GM21526 (cell line): ENCODE measurements at regions not wholly inside any gene's neighbourhood (a gene's known extent, or its start where the extent isn't known, plus 50 kb on each side); places are given as distances from the start of the nearest gene placed in this dataset.
"Not testable (repeated sequence)": the region's sequence is repeated elsewhere in the genome, so short reads cannot be mapped to it uniquely, and the experiment has no call there.

ENCODE experiments used
- ATAC-seq: cut with Tn5 transposase; IDR thresholded peaks from one replicate; pipeline ENCODE4 v1.9.1; 2021; ENCODE audit warnings: moderate library complexity; ENCODE audit not compliant: unreplicated experiment, low FRiP score

DNA sequence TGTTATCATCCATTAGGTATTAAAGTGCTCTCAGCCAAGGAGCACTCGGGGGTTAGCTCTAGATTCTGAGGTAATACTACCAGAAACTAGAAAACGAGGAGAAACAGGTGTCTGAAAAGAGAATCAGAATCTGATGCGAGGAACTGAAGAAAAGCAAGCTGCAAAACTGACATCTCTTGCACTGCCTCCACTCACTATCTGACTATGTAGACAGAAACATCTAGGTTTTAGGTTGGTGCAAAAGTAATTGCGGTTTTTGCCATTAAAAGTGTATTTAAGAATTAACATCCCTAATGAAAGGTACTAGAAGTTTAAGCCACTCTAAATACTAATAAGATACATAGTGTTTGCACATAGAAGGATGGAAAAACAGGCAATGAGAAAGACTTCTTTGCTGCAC, 334.4 kb downstream of the GOLGA6L6 start:
- not testable (repeated sequence) for ATAC-seq

DNA sequence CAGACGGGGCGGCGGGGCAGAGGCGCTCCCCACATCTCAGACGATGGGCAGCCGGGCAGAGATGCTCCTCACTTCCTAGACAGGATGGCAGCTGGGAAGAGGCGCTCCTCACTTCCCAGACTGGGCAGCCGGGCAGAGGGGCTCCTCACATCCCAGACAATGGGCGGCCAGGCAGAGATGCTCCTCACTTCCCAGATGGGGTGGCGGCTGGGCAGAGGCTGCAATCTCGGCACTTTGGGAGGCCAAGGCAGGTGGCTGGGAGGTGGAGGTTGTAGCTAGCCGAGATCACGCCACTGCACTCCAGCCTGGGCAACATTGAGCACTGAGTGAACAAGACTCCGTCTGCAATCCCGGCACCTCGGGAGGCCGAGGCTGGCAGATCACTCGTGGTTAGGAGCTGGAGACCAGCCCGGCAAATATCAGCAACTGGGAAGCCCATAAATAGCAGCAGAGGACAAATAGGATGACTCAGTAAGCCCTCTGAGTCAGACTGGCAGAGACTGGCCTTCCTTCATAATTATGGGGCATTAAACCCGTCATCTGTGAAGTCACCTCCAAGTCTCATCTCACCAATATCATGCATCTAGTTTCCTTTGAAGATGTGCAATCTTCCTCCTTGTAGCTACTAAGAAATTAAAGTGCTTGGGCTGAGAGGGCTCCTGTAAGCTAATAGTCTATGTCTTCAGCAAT, 337.3 kb downstream of the GOLGA6L6 start:
- not testable (repeated sequence) for ATAC-seq

DNA sequence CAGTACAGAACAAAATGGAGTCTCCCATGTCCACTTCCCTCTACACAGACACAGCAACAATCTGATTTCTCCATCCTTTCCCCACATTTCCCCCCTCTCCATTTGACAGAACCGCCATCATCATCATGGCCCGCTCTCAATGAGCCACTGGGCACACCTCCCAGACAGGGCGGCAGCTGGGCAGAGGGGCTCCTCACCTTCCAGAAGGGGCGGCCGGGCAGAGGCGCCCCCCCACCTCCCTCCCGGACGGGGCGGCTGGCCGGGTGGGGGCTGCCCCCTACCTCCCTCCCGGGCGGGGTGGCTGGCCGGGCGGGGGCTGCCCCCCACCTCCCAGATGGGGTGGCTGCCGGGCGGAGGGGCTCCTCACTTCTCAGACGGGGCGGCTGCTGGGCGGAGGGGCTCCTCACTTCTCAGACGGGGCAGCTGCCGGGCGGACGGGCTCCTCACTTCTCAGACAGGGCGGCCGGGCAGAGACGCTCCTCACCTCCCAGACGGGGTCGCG, 337.9 kb downstream of the GOLGA6L6 start:
- not testable (repeated sequence) for ATAC-seq

DNA sequence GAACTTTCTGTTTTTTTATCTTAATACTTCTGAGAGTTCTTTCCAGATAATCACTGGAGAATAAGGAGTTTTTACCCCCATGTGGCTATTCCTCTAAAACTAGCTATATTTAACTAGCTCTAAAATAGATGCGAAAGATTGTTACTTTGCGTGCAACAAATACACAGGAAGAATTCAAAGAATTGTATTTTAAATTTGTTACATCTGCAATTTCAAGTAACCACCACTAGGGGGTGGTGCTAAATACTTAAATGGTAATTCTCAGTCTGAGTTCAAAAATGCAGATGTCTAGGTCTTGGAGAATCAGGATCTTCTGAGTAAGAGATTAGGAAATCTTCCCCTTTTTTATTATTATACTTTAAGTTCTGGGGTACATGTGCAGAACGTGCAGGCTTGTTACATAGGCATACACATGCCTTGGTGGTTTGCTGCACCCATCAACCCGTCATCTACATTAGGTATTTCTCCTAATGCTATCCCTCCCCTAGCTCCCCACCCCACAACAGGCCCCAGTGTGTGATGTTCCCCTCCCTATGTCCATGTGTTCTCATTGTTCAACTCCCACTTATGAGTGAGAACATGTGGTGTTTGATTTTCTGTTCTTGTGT, 346.9 kb downstream of the GOLGA6L6 start:
- ATAC-seq = not testable (repeated sequence)

DNA sequence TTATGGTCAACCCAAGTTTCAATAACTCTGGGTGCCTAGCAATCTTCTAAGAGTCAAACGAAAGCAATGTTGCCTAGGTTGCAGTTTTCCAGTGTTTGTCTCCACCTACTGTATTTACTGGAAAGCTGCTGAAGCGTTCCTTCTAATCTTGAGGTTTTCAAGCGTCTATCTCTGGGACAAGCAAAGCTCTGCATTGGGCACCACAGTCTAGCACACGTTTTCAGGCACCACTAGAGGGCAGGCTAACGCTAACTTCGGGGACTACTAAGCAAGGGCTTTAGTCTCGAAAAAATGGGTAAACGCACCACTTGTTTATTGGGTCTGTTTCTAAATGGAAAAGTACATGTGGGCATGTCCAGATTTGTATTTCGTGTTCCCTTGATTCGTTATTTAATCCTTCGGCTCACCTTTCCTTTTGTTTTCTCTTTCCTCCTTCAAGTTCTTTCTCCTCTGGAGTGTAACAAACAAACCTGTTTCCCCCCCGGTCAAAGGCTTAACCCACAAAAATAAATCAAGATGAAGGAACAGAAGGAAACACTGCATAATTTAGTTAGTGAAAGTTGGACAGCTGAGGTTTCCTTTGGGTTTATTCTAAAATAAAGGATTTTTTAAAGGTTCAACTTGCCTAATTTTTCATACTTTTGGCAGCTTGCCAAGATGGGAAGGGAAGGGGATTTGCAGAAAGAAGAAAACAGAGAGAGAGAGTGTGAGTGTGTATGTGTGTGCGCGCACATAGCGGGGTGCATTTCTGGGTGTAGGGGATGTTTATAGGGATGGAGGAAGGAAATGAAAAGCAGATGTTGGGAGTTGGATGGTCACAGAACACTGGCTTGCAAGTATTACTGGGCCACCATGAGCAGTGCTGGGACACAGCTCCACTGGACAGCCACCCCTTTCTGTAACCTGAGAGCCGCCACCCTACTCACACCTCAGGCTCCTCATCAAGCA, 348.3 kb downstream of the GOLGA6L6 start:
- not testable (repeated sequence) for ATAC-seq

- ATAC-seq = not testable (repeated sequence)
These were observed 350.0 kb downstream of the GOLGA6L6 start for GRCh38 chr15:20191508-20192125.

DNA sequence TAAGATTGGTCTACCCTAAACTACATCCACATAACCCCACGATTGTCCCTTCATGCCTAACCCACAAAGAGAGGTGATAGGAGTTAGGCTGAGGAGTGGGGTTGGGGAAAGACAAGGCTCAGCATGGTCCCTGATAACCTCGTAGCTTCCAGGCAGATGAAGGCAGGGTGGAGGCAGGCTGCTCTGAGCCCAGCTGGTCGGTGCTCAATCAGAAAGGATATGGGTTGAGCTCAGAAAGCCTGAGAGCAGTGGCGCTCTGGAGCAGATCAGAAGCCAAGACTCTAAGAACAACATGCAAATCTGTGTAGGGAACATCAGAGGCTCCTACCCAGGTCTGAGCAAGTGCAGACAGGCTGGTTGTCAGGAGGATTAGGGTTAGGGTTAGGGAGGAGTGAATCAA, 353.0 kb downstream of the GOLGA6L6 start:
- ATAC-seq = not testable (repeated sequence)

DNA sequence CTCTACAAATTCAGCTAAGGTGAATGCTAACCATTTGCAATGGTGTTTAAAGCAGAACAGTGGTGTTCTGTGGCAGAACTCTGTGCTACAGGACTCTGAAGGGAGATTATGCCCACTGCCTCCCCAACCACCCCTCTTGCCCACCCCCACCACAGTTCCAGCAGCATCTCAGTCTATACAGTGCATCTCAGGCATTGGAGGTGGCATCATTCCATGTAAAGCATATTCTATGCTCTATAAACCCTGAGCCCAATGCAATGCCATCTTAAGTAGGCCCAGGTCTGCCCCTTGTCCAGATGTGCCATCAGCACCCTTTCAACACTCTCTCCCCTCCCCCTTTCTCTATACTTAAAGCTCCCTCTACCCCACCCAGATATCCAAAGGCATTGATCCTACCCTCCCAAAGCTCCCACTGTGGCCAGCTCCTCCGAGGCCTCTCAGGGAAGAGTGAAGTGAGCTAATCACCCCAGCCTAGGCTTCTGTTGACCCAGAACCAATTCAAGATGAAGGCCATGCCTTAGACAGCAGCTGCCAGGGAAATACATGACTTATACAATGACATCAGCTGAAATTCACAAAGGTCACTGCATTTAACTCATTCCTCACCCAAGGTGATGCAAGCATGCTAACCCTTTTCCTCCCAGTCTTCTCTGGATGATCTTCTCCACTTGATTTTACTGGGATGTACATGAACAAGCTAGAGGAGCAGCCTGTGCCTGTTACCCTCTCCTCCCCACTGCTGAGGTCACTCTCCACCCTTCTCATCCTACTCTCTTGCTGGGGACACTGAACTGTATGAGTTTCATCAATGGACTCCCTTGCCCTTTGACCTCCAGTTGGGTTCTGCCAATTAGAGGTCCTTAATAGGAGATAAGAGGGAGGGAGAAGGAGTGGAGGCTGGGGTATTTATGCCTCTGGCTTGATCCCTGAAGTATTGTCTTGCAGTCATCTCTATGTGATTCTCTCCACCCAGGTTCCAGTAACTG, 353.9 kb downstream of the GOLGA6L6 start:
- not testable (repeated sequence) for ATAC-seq

DNA sequence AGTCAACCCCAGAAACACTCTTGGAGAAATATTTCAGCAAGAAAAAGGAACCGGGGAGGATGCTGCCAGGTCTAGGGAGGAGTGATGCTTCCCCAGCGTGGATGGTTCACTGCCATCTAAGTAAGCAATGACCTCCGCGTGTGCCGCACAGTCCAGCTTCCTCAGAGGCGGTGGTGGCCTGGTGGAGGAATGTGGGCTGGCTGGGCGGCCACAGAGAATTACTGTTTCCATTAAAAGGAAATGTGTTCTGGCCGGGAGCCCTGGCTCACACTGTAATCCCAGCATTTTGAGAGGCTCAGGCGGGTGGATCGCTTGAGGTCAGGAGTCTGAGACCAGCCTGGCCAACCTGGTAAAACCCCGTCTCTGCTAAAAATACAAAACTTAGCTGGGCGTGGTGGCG, 356.7 kb downstream of the GOLGA6L6 start:
- not testable (repeated sequence) for ATAC-seq

- ATAC-seq = not testable (repeated sequence)
These were observed 373.4 kb downstream of the GOLGA6L6 start for GRCh38 chr15:20168221-20168620.

DNA sequence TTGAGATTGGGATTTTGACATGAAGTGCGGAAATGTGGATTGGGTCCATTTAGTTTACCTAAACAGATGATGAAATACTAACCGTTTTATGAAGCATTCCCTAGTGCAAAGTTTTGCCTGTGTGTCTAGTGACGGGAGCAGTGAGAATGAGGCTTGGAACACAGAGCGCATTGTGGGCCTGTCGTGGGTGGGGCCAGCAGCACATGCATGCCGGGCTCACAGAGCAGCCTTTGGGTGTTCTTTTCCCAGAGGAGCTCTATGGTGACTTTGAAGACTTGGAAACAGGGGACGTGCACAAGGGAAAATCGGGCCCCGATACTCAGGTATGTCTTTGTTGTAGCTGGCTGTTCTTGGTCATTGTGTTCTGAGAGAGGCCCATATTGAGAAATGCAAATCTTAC, 388.1 kb downstream of the GOLGA6L6 start:
- not testable (repeated sequence) for ATAC-seq

- ATAC-seq = not testable (repeated sequence)
These were observed 392.9 kb downstream of the GOLGA6L6 start for GRCh38 chr15:20148679-20149078.

GRCh38 chr15:20148008-20148407, 393.6 kb downstream of the GOLGA6L6 start:
- not testable (repeated sequence) for ATAC-seq

DNA sequence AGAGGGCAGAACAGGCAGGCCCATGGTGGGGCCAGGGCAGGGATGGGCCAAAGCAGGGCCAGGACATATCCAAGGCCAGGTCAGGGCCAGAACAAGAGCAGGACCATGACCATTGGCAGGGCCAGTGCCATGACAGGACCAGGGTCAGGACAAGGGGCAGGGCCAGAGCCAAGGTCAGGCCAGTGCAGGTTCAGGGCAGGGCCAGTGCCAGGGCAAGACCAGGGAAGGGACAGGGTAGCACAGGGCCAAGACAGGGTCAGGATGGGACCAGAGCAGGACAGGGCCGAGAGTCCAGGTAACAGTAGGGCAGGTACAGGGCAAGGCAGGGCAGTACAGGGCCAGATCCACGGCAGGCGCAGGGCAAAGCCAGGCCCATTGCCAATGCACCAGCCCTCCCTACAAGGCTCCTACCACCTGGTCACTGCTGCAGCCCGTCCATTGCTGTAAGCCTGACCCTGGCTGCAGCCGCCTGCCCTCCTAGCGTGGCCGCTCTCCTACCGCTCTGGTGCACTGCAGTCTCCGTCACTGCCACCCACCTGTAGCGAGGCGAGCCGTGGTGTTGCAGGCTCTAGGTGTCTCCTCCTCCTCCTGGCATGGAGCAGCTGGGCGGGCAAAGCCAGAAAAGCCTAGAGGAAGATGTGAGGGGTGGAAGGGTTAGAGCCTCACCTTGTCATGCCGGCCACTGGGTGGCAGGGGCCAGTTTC, 397.1 kb downstream of the GOLGA6L6 start:
- ATAC-seq = not testable (repeated sequence)

DNA sequence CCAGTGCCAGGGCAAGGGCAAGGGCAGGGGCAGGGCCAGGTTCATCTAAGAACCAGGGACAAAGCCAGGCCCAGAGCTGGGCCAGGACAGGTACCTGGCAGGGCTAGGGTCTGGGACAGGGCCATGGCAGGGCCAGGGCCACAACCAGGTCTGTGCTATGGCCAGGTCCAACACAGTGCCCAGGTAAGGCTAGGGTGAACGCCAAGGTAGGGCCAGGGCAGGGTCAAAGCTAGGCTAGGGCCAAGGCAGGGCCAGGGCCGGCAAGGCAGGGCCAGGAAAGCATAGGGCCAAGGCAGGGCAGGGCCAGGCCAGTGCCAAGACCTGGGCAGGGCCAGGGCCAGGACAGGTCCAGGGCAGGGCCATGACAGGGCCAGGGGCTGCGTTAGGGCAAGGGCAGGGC, 398.7 kb downstream of the GOLGA6L6 start:
- not testable (repeated sequence) for ATAC-seq

DNA sequence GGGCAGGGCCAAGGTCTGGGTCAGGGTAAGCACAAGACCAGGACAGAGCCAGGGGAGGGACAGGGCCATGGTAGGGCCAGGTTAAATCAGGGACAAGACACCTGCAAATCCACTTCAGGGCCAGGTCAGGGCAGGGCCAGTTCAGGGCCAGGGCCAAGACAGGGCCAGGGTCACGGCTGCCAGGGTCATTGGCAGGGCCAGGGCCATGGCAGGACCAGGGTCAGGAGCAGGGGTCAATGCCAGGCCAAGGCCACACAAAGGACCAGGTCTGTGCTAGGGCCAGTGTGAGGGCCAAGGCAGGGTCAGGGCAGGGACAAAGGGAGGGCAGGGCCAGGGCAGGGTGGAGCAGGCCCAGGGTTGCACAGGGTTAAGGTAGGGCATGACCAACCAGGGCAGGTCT, 399.2 kb downstream of the GOLGA6L6 start:
- ATAC-seq = not testable (repeated sequence)

DNA sequence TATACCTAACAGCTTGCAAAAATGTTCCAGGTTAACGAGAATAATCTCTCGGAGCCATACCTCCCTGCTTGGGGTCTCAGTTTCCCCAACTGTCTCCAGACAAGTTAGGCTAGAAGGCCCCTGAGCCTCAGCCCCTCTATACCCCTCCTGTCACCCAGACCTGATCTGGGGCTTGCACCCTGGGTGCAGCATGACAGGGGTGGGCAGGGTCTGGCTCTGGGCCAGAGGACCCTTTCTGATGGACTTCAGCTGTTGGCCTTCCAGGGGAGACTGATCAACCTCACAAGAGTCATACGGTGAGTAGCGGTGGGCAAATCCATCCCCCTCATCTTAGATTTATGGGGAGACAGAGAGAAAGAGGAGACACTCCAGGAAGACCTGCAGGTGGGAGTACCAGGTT, 416.9 kb downstream of the GOLGA6L6 start:
- ATAC-seq = not testable (repeated sequence)

DNA sequence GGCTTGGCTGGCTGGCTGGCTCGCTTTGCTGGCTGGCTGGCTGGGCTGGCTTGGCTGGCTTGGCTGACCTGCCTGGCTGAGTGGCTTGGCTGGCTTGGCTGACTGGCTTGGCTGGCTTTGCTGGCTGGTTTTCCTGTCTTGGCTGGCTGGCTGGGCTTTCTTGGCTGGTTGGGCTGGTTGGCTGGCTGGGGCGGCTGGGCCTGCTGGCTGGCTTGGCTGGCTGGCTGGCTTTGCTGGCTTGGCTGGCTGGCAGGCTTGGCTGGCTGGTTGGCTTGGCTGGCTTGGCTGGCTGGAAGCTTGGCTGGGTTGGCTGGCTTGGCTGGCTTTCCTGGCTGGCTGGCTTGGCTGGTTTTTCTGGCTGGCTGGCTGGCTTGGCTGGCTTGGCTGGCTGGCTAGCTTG, 435.6 kb downstream of the GOLGA6L6 start:
- no peak for ATAC-seq
